ENCODE measurements at regions not wholly inside any gene's neighbourhood (a gene's known extent, or its start where the extent isn't known, plus 50 kb on each side); places are given as distances from the start of the nearest gene placed in this dataset.

DNA sequence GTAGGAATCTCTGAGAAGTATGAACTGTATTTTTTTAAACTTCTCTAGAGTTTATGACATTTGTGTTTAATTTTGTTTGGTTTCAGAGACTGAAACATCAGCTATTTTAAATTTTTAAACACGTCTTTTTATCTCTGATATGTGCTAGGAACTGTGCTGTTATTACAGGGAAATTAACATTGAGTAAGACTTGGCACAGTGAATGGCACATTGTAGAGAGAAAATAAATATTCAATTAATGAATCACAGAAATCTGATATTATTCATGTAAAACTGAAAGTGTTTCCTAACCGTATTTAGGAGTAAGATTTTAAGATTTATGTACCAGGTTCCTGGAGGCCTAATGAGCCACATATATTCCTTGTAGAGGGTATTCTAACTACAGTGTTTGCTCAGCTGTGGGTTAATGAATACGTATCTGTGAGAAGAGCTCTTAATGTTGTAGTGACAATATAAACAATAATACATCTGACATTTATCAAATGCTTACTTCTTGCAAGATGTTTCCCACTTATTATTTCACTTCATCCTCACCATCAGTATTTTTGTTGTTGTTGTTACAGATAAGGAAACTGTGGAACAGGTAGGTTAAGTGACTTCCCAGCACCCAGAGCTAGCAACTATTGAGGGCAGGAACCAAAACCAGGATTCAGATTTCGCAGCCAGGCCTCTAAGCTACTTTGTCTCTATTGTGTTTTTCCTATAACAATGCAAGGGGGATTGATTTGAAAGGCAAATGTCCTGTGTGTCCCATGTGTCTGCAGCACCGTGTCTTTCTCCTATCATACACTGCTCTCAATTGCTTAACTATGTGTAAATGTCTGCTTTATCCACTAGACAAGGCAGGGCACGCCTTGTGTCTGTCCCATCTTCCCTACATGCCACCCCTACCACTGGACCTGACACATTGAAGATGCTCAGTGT lies 121.1 kb upstream of the FAM9C start:
- Histone ChIP-seq H3K4me1 (ENCODE audit: control insufficient read depth, insufficient read depth, low read length) (peaks cover 12% of the 10 kb centered on the region), H3K36me3 (ENCODE audit: control insufficient read depth in 2 of 2, insufficient read depth in 1 of 2, low read length in 2 of 2) (no peaks in the 10 kb centered on the region), H3K9me3 (ENCODE audit: control insufficient read depth, insufficient read depth, low read depth, low read length) (no peaks in the 10 kb centered on the region), H3K27ac (ENCODE audit: extremely low read depth, low read depth, low read length) (no peak overlapping the region), H3K4me3 (ENCODE audit: low read depth, low read length) (no peak overlapping the region)
- CTCF ChIA-PET, result interaction anchor here (0.6 to 1.4 kb wide), 4 partner anchors 12 to 219 kb away, joined by 3 to 5 read pairs (median 4); no protein-coding TSS in a partner anchor
- TF ChIP-seq ZBTB1 (tag by site-specific recombination; IDR thresholded peaks at IDR 0.05) (no peak), ZNF2 (tag by site-specific recombination; IDR thresholded peaks at IDR 0.05) (no peak), ZNF792 (tag by site-specific recombination; IDR thresholded peaks at IDR 0.05) (no peak), ZNF785 (tag by site-specific recombination; IDR thresholded peaks at IDR 0.05) (no peak), ZNF19 (tag by site-specific recombination; IDR thresholded peaks at IDR 0.05; ENCODE audit: low read depth) (no peak), ZNF473 (tag by site-specific recombination; IDR thresholded peaks at IDR 0.05) (no peak), MEIS1 (CRISPR knock-in tag; IDR thresholded peaks at IDR 0.05; ENCODE audit: borderline replicate concordance) (no peak), ZNF747 (tag by site-specific recombination; IDR thresholded peaks at IDR 0.05) (no peak), GLIS1 (tag by site-specific recombination; IDR thresholded peaks at IDR 0.05) (no peak), ZNF560 (tag by site-specific recombination; IDR thresholded peaks at IDR 0.05; ENCODE audit: borderline replicate concordance) (no peak)
- TF ChIP-seq, protein P1, sequence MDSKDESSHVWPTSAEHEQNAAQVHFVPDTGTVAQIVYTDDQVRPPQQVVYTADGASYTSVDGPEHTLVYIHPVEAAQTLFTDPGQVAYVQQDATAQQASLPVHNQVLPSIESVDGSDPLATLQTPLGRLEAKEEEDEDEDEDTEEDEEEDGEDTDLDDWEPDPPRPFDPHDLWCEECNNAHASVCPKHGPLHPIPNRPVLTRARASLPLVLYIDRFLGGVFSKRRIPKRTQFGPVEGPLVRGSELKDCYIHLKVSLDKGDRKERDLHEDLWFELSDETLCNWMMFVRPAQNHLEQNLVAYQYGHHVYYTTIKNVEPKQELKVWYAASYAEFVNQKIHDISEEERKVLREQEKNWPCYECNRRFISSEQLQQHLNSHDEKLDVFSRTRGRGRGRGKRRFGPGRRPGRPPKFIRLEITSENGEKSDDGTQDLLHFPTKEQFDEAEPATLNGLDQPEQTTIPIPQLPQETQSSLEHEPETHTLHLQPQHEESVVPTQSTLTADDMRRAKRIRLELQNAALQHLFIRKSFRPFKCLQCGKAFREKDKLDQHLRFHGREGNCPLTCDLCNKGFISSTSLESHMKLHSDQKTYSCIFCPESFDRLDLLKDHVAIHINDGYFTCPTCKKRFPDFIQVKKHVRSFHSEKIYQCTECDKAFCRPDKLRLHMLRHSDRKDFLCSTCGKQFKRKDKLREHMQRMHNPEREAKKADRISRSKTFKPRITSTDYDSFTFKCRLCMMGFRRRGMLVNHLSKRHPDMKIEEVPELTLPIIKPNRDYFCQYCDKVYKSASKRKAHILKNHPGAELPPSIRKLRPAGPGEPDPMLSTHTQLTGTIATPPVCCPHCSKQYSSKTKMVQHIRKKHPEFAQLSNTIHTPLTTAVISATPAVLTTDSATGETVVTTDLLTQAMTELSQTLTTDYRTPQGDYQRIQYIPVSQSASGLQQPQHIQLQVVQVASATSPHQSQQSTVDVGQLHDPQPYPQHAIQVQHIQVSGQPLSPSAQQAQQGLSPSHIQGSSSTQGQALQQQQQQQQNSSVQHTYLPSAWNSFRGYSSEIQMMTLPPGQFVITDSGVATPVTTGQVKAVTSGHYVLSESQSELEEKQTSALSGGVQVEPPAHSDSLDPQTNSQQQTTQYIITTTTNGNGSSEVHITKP (tag by site-specific recombination; IDR thresholded peaks at IDR 0.05), result no peak
- POLR2A ChIA-PET, result no interaction called here

DNA sequence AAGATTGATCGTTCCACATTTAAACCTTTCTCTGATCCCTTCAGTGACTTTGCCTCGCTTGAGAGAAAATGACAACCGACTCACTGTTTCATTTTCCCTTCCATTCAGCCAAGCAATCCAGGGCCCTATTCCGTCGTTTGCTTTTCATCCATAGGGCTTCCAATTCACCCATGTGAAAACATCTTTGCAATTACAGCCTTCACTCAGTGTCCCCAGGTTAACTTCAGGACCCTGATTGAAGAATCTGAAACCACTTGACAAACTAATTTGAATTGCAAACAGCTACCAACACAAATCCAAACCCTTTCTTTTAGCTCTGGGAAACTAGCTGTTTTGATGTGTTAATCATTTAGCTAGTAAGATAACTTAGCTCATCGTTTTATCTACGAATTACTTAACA lies 120.2 kb upstream of the FAM9C start:
- CTCF ChIA-PET, result interaction anchor here (0.7 to 1.4 kb wide), 3 partner anchors 13 to 1112 kb away, joined by 3 read pairs; no protein-coding TSS in a partner anchor
- Histone ChIP-seq H3K27ac (ENCODE audit: extremely low read depth, low read depth, low read length) (no peak overlapping the region), H3K36me3 (ENCODE audit: control insufficient read depth in 2 of 2, insufficient read depth in 1 of 2, low read length in 2 of 2) (no peaks in the 10 kb centered on the region), H3K4me3 (ENCODE audit: low read depth, low read length) (no peak overlapping the region), H3K4me1 (ENCODE audit: control insufficient read depth, insufficient read depth, low read length) (peaks cover 12% of the 10 kb centered on the region), H3K9me3 (ENCODE audit: control insufficient read depth, insufficient read depth, low read depth, low read length) (no peaks in the 10 kb centered on the region)
- POLR2A ChIA-PET, result no interaction called here
- TF ChIP-seq GLIS1 (tag by site-specific recombination; IDR thresholded peaks at IDR 0.05) (no peak), BCL11A (tag by site-specific recombination; IDR thresholded peaks at IDR 0.05; ENCODE audit: low read depth) (no peak), AEBP2 (tag by site-specific recombination; IDR thresholded peaks at IDR 0.05; ENCODE audit: borderline replicate concordance) (no peak), ZNF274 (IDR thresholded peaks at IDR 0.05; ENCODE audit: low read length) (no peak), ZNF274 (tag by site-specific recombination; IDR thresholded peaks at IDR 0.05; ENCODE audit: borderline replicate concordance) (no peak), ZNF19 (tag by site-specific recombination; IDR thresholded peaks at IDR 0.05; ENCODE audit: low read depth) (no peak), SCRT1 (tag by site-specific recombination; IDR thresholded peaks at IDR 0.05; ENCODE audit: borderline replicate concordance) (no peak), ZNF423 (tag by site-specific recombination; IDR thresholded peaks at IDR 0.05) (no peak), ZNF324 (tag by site-specific recombination; IDR thresholded peaks at IDR 0.05) (no peak), TCF7L2 (IDR thresholded peaks at IDR 0.05; ENCODE audit: borderline replicate concordance, low read depth, low read length) (no peak), ZSCAN4 (tag by site-specific recombination; IDR thresholded peaks at IDR 0.05) (no peak), YY2 (tag by site-specific recombination; IDR thresholded peaks at IDR 0.05) (no peak)
- TF ChIP-seq, protein P2, sequence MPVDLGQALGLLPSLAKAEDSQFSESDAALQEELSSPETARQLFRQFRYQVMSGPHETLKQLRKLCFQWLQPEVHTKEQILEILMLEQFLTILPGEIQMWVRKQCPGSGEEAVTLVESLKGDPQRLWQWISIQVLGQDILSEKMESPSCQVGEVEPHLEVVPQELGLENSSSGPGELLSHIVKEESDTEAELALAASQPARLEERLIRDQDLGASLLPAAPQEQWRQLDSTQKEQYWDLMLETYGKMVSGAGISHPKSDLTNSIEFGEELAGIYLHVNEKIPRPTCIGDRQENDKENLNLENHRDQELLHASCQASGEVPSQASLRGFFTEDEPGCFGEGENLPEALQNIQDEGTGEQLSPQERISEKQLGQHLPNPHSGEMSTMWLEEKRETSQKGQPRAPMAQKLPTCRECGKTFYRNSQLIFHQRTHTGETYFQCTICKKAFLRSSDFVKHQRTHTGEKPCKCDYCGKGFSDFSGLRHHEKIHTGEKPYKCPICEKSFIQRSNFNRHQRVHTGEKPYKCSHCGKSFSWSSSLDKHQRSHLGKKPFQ (tag by site-specific recombination; IDR thresholded peaks at IDR 0.05), result no peak
- TF ChIP-seq, protein P3, sequence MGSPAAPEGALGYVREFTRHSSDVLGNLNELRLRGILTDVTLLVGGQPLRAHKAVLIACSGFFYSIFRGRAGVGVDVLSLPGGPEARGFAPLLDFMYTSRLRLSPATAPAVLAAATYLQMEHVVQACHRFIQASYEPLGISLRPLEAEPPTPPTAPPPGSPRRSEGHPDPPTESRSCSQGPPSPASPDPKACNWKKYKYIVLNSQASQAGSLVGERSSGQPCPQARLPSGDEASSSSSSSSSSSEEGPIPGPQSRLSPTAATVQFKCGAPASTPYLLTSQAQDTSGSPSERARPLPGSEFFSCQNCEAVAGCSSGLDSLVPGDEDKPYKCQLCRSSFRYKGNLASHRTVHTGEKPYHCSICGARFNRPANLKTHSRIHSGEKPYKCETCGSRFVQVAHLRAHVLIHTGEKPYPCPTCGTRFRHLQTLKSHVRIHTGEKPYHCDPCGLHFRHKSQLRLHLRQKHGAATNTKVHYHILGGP (tag by site-specific recombination; IDR thresholded peaks at IDR 0.05), result no peak
